LNCAP (cell line): ENCODE measurements at regions not wholly inside any gene's neighbourhood (a gene's known extent, or its start where the extent isn't known, plus 50 kb on each side); places are given as distances from the start of the nearest gene placed in this dataset.

Experiments
- CTCF ChIP-seq: fragments of 450-650 bp; IDR thresholded peaks from 2 replicates; pipeline ENCODE4 v1.5.1; 2017; ENCODE audit warnings: mild to moderate bottlenecking

- no peak for TF ChIP-seq CTCF
Measured at GRCh38 chr10:128440513-128441160, 314.4 kb upstream of the MKI67 start.

- TF ChIP-seq CTCF: no peak
Measured at GRCh38 chr10:128443925-128444518, 317.8 kb upstream of the MKI67 start.

DNA sequence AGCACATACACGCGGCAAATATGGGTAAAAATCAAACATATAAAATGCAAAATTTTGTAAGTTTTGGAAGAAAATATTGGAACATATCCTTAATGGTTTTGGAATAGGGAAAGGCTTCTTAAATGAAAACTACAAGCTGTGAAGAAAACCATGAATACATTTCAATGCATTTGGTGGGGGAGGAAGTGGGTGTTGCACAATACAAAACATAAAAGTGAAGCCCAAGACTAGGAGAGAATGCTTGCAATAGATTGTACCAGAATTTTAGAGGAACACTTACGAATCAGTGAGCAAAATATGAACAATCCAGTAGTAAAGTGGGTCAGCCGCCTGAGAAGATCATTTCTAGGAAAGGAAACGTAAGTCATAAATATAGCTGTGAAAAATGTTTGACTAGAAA lies 322.6 kb upstream of the MKI67 start:
- no peak for TF ChIP-seq CTCF

GRCh38 chr10:128451879-128452278 lies 325.7 kb upstream of the MKI67 start:
- no peak for TF ChIP-seq CTCF

GRCh38 chr10:128456271-128456670 lies 330.0 kb upstream of the MKI67 start:
- no peak for TF ChIP-seq CTCF

GRCh38 chr10:128457136-128457535 lies 330.9 kb upstream of the MKI67 start:
- no peak for TF ChIP-seq CTCF

DNA sequence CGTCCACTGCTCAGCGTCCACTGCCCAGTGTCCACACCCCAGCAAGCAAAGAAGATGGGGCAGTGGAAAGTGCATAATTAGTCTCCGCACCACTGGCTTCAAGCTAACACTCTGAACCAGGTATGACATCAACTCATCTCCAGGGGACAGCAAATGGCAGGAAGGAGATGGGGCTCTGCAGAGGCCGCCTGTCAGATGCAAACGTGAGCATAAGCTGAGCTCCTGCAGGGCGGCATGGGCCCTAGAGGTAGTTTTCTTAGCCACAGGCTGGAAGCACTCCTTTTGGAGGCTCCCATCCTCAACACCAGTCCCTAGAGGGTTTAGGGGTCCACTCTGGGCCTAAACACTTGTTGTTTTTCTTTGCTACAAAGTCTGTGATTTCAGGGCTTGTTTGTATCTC lies 335.8 kb upstream of the MKI67 start:
- TF ChIP-seq CTCF: no peak

DNA sequence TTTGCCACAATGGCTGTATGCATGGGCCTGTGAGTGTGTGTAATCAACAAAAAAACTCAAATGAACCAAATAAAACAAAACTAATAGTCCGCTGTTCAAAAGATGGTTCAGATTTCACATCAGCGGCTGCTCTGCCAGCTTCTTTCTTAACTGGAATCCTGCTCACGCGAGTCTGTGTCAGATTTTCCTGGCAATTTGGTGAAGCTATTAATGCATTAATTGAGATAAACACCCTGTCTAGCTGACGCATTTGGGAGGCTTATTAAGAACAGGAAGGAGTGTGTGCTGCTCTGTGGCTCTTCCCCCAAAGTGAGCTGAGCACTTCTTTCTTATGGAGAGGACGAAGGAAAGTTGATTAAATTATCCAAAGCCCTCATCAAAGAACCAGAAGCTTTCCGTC lies 336.6 kb upstream of the MKI67 start:
- TF ChIP-seq CTCF: no peak
